LoVo (cell line): ENCODE measurements at regions not wholly inside any gene's neighbourhood (a gene's known extent, or its start where the extent isn't known, plus 50 kb on each side); places are given as distances from the start of the nearest gene placed in this dataset.
"Not testable (repeated sequence)": the region's sequence is repeated elsewhere in the genome, so short reads cannot be mapped to it uniquely, and the experiment has no call there.

ENCODE experiments used
- DNase-seq: peaks from one replicate; pipeline ENCODE4 v3.0.0-alpha.2; 2016; ENCODE audit warnings: low spot score

DNA sequence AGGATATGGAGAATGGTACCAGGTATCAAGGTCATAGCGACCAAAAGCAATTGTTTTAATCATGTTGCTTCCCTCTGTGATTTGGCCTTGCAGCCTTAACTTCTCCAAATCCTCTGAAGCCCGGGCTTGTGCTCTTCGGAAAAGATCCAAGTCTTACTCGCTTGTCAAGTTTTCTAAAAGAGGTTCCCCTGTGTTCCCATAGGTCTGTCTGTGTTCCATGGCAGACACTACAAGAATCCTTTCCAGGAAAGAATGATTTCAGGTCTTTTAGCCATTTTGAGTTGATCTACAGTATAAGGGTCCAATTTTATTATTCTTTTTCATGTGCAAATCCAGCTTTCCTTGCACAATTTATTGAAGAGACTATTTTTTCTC, 710.6 kb upstream of the DIAPH2 start:
- no peak for DNase-seq

DNA sequence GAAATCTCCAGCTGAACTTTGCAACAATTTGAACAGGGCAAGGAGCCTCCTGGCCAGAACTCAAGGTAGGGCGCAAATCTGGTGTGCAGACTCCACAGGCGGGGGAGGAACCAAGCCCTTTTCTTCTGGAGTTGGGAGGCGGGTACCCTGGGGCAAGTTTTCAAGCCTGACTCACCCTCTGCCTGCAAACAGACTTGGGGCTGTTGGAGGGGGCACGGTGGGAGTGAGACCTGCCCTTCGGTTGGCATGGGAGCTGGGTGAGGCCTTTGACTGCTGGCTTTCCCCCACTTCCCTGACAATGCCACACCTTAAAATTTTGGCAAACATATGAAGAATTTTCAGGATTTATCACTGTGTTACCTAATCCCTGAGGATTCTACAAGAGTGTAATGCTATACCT, 709.8 kb upstream of the DIAPH2 start:
- no peak for DNase-seq

DNA sequence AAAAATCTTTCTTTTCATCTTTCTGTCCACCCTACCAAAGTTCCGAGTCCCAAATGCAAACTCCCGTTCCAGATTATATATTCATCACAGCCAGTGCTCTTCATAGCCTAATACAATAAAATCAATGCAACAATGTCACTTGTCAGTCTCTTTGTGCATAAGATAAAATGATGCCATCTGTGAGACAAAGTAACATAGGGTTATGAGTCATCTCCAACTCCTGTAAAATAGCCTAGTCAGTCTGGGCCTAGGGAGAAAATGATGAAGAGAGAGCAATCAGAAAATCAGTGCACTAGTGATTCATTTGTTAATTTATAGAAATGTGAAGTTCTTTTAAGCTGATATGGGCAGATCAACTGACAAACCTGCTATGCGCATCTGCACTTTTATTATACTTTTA, 689.1 kb upstream of the DIAPH2 start:
- no peak for DNase-seq

DNA sequence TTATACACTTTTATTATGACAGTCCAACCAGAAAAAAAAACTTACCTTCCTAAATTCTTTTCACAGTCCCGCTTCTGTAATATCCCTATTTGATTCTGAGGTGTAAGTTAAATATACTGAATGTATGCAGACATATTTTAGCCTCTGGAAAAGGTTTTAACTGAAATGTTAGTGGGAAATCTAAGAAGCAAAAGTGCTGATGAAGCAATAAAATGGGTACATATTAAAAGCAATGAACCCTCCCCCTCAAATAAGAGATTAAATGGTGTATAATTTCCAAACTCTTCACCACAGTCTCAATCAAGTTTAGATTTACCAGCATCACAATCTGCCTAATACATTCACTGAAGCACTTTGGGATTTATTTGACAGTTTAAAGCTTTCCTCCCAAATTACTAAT, 688.3 kb upstream of the DIAPH2 start:
- no peak for DNase-seq

DNA sequence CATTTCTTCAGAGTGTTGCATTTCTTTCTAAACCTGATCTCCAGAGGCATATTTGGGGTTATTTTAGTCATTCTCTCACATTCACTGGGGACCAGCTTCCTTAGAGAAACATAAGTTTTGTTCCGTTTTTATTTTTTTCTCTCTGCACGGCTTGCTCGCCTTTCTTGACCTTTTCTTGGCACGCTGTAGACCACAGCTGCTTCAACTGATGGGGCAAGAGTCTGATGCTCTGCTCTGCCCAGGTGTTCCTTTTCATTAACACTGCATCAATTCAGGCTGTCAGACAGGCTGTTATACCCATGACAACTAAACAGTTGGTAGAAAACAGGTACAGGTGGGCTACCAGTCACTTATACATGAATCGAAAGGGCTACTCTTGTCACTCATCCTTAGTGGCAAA, 682.2 kb upstream of the DIAPH2 start:
- DNase-seq, result no peak

DNA sequence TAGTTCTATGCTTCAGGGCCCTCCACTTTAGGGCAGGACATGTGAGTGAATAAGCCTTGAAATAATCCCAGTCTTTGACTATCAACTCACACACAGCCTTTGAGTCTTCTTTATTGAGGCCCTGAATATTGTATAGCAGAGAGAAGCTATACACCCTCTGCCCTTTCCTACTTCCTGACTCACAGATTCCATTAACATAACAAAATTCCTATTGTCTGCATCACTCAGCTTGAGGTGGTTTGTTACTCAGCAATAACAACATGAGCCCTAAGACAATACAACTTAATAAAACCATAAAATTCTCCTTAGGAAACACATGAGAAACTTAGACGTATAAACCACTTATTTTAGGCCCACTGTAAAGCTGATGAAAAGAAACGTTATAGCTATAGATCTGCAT, 680.3 kb upstream of the DIAPH2 start:
- DNase-seq, result no peak

DNA sequence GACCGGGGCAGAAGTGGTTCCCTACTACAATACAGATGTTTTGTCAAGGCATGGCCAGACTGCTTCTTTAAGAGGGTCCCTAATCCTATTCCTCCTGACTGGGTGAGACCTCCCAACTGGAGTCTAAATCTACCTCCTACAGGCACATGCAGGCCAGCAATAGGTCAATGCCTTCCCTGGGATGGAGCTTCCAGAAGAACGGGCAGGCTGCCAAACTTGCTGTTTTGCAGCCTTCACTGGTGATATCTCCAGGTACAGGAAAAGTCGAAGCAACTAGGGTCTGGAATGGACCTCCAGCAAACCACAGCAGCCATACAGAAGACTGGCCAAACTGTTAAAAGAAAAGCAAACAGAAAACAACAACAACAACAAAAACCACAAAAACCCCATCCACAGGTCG, 678.4 kb upstream of the DIAPH2 start:
- DNase-seq, result no peak

DNA sequence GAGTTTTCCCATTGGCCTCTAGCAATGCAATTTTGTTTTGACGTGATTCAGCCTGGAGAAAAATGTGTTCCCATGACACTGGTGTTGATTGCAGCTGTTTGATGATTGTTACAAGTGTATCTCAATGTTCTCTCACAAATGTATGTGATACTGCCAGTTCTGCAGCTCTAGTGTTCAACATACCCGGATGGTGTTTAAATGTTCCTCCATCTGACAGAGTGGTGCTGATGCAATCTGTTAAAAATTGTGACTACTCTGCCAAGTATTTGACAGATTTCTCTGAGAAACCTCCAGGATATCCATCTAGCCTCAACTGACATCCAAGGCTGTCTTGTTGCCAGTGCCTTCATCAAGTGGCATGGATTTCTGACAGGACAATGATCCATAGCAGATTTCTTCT, 657.2 kb upstream of the DIAPH2 start:
- DNase-seq, result no peak

DNA sequence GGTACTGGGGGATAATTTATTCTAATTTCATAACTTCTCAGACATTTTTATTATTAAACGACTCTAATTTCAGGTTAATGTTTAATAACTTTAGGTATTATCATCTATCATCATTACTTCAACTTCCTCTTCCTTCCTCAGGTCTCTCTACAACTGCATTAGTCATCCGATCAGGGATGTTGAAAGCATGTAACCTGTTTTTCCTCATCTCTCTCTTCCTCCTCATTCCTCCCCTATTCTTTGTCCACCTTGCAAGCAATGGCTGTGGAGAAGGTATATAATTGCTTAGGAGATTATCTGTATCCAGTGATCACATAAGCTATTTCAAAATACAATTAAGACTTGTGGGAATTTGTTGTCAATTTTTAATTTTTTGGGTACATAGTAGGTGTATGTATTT, 632.6 kb upstream of the DIAPH2 start:
- DNase-seq, result no peak

DNA sequence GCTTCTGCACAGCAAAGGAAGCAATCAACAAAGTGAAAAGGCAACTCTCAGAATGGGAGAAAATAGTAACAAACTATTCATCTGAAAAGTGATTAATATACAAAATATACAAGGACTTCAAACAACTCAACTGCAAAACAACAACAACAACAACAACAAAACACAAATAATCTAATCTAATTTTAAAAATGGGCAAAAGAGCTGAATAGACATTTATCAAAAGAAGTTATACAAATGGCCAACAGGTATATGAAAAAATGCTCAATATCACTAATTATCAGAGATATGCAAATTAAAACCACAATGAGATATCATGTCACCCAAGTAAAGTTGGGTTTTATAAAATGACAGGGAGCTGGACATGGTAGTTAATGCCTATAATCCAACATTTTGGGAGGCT, 602.8 kb upstream of the DIAPH2 start:
- DNase-seq, result no peak

DNA sequence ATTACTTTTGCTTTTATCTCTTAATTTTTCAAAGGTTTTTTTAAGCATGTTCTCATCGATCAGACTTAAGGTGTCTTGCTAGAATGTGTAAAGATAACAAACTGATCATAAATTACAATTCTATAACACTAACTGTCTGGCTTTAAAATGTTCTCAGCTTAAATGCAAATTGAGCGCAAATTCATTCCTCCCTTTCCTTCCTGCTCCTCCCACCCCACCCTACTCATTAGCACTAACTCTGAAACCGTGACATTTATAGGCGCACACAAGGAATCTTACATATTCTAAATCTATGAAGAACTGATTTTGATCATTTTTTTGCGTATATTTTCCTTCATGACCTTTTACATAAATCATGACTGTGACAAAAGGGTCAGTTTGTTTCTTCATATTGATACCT, 590.0 kb upstream of the DIAPH2 start:
- DNase-seq, result no peak

DNA sequence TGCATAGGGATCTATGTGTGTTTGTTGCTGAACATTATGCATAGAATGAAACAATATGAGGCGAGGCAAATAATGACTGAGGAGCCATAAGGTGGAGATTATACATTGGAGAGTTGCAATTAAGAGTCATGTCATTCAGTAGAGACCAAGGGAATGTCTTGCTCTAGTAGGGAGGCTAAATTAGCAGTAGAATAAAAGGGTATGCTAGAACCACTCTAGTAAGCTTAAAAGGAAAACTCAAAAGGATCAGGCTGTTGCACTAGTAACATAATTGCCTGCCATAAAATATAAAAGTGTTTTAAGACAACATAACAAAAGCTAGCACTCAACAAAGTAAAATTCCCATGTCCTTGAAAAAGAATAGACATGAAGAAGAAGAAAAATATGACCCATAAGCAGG, 586.2 kb upstream of the DIAPH2 start:
- DNase-seq, result no peak

DNA sequence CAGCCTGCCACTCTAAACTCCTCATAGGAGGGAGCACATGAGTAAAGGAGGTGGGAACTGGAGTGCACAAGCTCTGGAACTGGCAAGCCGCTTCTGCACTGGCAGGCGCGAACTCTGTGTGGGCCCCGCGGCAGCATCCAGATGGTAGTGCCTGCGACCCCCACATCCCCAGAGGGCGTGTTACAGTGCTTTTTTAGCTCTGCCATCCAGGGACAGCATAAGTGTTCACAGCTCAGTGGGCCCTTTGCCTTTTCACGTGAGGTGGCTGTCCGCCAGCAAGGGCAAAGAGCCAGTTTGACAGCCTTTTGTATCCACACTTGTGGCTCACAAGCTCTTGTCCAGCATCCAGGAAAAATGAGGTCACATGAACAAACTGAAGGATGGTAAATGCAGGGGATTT, 581.6 kb upstream of the DIAPH2 start:
- DNase-seq, result no peak

DNA sequence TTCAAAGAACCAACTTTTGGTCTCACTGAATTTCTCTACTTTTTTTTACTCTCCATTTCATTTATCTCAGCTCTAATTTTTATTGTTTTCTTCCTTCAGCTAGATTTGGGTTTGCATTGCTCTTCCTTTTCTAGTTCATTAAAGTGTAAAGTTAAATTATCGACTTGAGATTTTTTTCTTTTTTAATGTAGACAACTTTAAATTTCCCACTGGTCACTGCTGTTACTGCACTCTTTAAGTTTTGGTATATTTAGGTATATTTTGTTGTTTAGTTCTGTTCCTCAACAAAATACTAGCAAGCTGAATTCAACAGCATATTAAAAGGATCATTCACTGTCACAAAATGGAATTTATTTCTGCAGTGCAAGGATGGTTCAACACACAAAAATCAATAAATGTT, 572.0 kb upstream of the DIAPH2 start:
- no peak for DNase-seq

DNA sequence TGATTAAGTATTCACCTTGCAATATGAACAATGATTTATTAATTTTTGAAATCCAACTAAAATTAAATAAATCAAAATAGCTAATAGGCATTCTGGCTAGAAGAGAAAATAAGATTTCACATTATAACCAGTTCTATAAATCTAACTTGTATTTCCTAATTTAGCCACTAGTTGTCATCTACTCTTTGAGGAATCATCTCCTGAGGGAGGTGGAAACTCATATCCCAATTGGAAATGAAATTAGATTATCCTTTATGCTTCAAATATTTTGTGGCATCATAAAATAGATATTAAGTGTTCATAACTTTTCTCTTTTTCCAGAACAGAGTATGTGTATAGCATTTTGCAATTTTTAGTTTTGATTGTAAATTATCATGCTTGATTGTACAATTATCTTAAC, 558.5 kb upstream of the DIAPH2 start:
- no peak for DNase-seq

DNA sequence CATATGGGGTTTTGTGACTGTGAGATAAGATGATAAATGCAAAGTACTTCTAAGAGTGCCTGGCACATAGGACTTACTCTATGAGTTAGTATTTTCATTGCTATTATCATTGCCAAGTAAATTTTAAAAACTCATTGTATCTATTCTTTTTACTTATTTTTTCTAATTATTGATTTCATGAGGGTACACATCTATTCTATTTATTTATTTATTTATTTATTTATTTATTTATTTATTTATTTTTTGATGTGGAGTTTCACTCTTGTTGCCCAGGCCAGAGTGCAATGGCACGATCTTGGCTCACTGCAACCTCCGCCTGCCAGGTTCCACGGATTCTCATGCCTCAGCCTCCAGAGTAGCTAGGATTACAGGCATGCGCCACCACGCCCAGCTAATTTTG, 556.6 kb upstream of the DIAPH2 start:
- DNase-seq, result not testable (repeated sequence)

DNA sequence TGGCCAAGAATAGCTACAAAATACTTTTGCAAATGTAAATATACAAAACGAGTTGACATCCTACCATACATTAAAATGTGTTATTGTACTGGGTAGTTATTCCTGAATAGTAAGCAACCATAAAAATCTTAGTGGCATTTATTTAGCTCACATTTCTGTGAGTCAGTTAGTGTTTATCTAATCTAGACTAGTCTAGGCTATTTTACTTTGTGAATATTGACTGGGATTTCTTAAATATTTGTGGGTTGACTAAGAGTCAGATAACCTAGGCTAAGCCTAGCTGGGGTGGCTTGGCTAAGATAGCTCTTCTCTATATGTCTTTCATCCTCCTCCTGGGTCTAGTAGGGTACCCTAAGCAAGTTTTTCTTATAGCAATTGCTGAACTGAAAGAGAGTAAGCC, 543.8 kb upstream of the DIAPH2 start:
- DNase-seq, result no peak

DNA sequence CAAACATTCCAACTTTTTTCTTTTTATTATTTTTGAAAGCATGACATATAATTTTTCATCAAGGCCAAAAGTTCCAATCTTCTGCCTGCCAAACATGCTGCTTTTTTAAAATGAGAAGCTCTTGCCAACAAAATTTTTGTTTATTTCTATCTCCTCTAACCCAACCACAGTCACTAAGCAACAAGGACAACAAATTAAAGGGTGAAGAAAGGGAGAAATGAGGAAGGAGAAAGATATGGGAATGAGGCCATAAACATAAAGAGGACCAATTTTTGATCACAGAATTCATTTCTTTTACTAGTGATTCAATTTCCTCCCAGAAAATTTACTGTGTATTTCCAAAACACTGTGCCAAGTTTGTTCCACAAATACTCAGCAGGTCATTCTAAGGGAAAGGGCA, 537.0 kb upstream of the DIAPH2 start:
- DNase-seq, result no peak

DNA sequence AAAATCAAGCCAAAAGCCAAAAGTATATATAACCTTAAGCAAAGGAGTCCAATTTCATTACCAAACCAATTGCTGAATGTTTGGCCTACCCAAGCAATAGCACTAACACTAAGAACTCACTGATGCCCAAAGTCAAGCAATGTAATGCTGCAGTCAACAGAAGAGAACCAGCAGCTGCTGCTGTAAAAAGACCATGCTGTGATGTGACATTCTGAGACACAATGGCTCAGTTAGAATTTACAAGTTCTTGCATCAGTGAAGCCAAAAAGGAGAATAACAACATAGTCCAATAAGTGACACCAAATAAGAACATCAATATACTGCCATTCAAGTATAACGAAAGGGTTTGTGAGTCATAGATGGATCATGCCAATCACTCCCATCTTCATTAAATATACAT, 514.0 kb upstream of the DIAPH2 start:
- no peak for DNase-seq

DNA sequence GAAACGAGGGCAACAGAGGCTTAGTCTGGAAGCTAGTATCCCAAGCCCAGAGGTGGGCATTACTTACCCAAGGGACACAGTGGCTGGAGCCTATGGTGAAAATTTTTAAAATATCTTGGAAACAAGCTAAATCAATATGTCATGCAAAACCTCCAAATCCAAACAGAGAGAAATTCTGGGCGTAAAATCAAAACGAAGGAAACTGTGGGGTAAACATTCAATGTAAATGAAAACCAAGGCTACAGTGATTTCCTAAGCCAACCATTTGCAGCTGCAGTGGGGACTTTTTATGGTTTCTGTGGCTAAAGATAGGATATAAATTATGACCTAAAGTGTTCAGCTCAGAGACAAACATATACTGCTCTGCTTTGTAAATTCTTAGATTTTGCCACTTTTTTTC, 507.7 kb upstream of the DIAPH2 start:
- DNase-seq, result no peak

DNA sequence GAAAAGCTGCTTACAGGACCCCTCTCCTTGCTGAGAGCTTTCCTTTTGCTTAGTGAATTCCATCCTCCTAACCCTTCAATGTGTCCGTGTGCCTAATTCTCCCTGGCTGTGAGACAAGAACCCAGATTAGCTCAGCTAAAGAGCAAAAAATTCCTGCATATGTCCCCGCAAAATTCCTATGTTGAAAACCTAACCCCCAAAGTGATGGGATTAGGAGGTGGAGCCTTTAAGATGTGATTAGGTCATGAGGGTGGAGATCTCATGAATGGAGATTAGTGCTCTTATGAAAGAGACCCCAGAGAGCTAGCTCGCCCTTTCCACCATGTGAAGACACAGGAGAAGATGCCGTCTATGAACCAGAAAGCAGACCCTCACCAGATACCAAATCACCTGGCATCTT, 503.0 kb upstream of the DIAPH2 start:
- no peak for DNase-seq

DNA sequence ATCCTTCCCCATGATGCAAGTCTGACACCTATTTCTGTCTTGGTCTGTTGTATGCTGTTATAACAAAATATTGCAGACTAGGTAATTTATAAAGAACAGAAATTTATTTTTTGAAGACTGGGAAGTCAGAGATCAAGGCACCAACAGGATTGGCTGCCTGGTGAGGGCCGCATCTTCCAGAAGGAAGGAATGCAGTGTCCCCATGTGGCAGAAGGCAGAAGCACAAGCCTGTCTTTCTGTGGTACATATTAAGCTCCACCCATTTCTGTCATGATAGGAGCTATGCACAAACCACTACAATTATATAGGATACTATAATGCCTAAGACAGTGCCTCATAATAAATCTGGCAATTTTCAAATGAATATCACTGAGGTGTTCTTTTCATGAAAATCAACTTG, 502.3 kb upstream of the DIAPH2 start:
- DNase-seq, result no peak

DNA sequence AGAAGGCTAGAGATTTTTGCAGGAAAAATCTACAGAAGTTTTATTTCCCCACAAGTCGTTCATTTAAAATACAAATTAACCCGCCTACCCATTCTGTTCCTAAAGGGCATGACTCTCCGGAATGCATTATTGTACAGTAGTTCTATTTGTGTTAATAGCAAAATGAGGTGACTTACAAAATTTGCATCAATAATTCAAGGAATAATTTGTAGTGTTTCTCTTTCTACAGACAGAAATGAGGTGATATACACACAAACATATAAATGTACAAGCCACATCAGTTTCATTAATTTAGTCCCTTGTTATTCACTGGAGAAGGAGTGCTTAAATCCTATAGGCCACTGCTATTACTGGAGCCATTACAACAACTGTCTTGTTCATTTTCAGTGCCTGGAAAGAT, 501.3 kb upstream of the DIAPH2 start:
- DNase-seq, result no peak

DNA sequence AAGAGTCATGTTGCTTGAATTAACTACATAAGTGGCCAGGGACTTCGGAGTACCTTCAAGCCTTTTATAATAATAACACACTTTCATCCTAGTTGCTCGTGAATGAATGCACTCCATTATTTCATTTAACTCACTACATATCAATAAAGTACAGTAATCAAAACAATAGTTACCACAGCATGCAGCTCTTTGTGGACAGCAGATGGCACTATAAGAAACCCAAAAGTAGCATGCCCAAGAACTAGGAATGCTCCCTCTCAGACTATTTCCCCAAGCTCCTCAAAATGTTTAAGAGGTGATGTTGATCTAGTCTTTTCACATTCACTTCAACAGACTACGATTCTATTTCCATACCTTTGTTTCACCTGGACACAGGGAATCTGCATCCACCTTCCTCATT, 500.8 kb upstream of the DIAPH2 start:
- no peak for DNase-seq

DNA sequence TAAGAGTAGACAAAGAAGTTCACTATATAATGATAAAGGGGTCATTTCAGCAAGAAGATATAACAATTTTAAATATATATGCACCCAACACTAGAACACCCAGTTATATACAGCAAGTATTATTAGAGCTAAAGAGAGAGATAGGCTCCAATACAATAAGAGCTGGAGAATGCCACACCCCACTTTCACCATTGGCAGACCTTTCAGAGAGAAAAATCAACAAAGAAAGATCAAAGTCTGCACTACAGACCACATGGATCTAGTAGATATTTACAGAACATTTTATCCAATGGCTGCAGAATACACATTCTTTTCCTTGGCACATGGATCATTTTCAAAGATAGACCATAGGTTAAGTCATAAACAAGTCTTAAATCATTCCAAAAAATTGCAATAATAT, 479.7 kb upstream of the DIAPH2 start:
- DNase-seq, result no peak

DNA sequence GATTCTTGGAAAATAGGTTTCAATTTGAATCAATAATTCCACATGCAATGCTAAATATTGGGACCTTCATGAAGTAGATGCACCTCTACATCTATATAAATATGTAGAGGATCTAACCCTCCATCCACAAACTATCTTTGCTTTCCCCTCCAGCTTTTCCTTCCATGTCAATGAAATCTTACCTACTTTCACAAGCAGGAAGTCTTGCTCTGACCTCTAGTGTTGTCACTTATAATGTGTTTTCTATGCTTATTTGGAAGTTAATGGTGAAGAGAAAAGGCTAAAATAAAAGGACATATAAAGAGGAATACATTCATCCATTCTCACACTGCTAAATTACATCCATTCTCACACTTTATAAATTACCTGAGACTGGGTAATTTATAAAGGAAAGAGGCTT, 472.7 kb upstream of the DIAPH2 start:
- no peak for DNase-seq
